ENCODE measurements at regions not wholly inside any gene's neighbourhood (a gene's known extent, or its start where the extent isn't known, plus 50 kb on each side); places are given as distances from the start of the nearest gene placed in this dataset.
A peak's percentile ranks its signal among the peaks of the same experiment; 100 is the strongest.

DNA sequence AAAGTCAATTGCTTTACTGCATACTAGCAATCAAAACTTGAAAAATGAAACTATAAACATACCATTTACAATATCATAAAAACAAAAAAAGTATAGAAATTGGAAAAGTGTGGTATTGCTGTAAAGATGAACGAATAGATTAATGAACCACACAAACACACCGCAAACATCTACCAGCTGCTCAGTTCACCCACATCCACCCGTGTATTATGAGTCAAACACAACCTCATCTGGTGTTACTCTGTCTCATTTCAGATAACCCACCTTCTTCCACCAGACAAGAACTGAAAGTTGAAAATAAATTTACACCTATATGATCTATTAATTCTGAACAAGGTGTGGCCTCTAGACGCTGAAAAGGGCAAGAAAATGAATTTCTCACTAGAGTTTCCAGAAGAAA, 53.3 kb downstream of the BLID start:
- intact Hi-C loops (cut with DNase I) = no loop called here
- H3K4me3 ChIP-seq = no peak overlapping the region

DNA sequence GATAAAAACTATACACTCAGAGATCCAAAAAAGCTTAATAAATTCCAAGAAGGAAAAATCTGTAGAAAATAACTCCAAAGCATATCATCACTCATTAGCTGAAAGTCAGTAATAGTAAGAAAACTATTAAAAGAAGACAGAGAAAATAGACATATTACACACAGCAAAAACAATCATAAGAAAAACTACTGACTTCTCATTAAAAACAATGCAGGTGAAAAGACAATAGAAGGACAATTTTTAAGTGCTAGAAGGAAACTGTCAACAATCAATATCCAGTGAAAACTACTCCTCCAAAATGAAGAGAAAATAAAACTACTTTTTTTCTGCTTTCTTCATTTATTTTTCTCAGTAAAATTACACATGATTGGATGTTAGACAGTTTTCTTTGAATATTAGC, 56.5 kb downstream of the BLID start:
- intact Hi-C loops (cut with DNase I) = no loop called here
- no peak overlapping the region for H3K4me3 ChIP-seq

More for the DNA sequence above, 53.3 kb downstream of the BLID start:
- 77 to 78% methylated on average over 4 of the region's 4 CpGs for WGBS, 2 donors
- H3K27me3 ChIP-seq = no peaks in the 10 kb centered on the region
- no peaks in the 10 kb centered on the region for H3K4me1 ChIP-seq
- DNase-seq = no peak
- H3K36me3 ChIP-seq = no peaks in the 10 kb centered on the region
- peaks cover 0 to 20% (median 19%) of the 10 kb centered on the region in 3 donors for H3K9me3 ChIP-seq
- TF ChIP-seq, protein P1, sequence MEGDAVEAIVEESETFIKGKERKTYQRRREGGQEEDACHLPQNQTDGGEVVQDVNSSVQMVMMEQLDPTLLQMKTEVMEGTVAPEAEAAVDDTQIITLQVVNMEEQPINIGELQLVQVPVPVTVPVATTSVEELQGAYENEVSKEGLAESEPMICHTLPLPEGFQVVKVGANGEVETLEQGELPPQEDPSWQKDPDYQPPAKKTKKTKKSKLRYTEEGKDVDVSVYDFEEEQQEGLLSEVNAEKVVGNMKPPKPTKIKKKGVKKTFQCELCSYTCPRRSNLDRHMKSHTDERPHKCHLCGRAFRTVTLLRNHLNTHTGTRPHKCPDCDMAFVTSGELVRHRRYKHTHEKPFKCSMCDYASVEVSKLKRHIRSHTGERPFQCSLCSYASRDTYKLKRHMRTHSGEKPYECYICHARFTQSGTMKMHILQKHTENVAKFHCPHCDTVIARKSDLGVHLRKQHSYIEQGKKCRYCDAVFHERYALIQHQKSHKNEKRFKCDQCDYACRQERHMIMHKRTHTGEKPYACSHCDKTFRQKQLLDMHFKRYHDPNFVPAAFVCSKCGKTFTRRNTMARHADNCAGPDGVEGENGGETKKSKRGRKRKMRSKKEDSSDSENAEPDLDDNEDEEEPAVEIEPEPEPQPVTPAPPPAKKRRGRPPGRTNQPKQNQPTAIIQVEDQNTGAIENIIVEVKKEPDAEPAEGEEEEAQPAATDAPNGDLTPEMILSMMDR (IDR thresholded peaks at IDR 0.05) = no peak
- no peak for TF ChIP-seq POLR2A (IDR thresholded peaks at IDR 0.05)
- no peak overlapping the region for H3K27ac ChIP-seq

DNA sequence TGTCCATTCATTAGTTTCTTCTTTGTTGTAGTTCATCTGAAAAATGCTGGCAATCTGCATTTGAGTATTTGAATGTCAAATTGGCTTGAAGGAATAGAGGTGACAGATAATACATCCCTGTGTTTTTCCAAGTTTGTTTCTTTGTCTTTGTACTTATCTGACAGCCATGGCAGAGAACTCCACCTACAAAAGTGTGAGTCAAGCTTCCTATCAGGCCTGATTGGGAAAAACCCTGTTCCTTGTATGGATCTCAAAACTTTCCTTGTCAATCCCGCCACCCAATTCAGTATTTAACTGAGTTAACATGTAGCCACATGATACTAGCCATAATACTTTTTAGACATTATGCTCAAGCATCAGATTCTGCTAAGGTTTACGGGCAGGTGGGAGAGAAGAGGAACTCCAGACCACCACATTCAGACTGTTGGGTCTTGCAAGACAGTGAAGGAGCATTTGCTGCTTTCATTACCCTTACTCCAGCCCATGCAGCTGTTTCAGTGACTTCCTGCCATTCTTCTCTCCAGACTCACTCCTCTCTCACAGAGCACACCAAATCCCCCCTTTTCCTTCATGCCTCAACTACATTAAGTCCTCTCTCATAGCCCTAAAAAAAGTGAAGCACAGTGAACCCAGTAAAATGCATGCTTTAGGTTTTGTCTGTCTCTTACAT, 65.9 kb downstream of the BLID start:
- 32 to 46% methylated on average over 2 of the region's 2 CpGs for WGBS, 2 donors
- Histone ChIP-seq H3K27ac (peak overlapping the region in 1 of 4 donors; percentile 5), H3K36me3 (no peaks in the 10 kb centered on the region), H3K27me3 (no peaks in the 10 kb centered on the region), H3K4me1 (peaks cover 0 to 33% (median 12%) of the 10 kb centered on the region in 3 donors), H3K9me3 (no peaks in the 10 kb centered on the region), H3K4me3 (no peak overlapping the region)
- intact Hi-C loops (cut with DNase I) = no loop called here
- no peak for DNase-seq
- no peak for TF ChIP-seq POLR2A (IDR thresholded peaks at IDR 0.05)
- TF ChIP-seq, protein P1 (IDR thresholded peaks at IDR 0.05) = no peak

More for the DNA sequence above, 56.5 kb downstream of the BLID start:
- no peaks in the 10 kb centered on the region for H3K27me3 ChIP-seq
- H3K27ac ChIP-seq = no peak overlapping the region
- H3K36me3 ChIP-seq = no peaks in the 10 kb centered on the region
- no peak for DNase-seq
- H3K4me1 ChIP-seq = no peaks in the 10 kb centered on the region
- peaks cover 0 to 20% (median 19%) of the 10 kb centered on the region in 3 donors for H3K9me3 ChIP-seq
- TF ChIP-seq POLR2A (IDR thresholded peaks at IDR 0.05) = no peak
- TF ChIP-seq, protein P1 (IDR thresholded peaks at IDR 0.05) = no peak

DNA sequence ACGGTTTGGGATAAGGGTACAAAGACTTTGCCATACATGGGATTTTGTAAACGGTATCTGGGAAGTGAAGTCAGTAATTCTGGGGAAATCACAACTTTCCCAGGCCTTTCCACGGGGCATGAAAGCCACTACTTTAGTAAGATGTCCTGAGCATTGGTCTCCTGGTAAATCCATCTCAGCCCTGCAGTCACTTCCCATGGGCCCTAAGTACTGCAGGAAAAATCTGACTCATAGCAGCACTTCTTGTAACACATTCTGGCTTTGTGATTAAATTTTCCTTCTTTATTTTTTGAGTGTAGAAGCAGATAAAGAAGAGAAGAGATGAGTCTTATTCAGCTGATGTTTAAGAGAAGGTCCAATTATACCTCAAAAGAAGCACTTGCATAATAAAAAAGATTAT, 67.6 kb downstream of the BLID start:
- H3K27ac ChIP-seq = no peak overlapping the region
- peaks cover 0 to 39% (median 12%) of the 10 kb centered on the region in 3 donors for H3K4me1 ChIP-seq
- H3K4me3 ChIP-seq = no peak overlapping the region
- no peak for DNase-seq
- H3K36me3 ChIP-seq = no peaks in the 10 kb centered on the region
- TF ChIP-seq, protein P1 (IDR thresholded peaks at IDR 0.05) = no peak
- no peak for TF ChIP-seq POLR2A (IDR thresholded peaks at IDR 0.05)
- intact Hi-C loops (cut with DNase I) = no loop called here
- no peaks in the 10 kb centered on the region for H3K9me3 ChIP-seq
- 59 to 86% methylated on average over 3 of the region's 3 CpGs for WGBS, 2 donors
- no peaks in the 10 kb centered on the region for H3K27me3 ChIP-seq

DNA sequence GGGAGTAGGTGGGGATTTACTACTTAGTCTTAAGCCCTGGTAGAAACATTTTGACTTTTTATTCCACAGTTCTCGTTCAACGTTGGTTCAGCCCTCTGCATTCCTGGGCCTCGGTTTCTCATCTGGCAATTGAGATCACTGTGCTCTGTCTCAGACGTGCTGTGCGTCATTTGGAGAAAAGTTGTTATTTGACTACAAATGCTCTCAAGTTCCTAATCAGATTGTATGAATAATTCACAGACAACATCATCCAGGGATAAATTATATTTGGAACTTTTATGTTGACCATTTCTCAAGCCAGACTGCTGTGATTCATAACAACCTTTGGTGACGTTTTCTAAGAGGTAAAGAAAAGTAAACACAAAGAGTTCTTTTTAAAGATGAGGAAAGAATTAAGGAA, 69.2 kb downstream of the BLID start:
- Histone ChIP-seq H3K27me3 (no peaks in the 10 kb centered on the region), H3K36me3 (no peaks in the 10 kb centered on the region), H3K4me1 (peaks cover 0 to 39% (median 12%) of the 10 kb centered on the region in 3 donors), H3K4me3 (no peak overlapping the region), H3K9me3 (no peaks in the 10 kb centered on the region), H3K27ac (peak overlapping the region; percentile 36 to 55 (median 53))
- DNase-seq = no peak
- intact Hi-C loops (cut with DNase I) = no loop called here
- TF ChIP-seq, protein P1 (IDR thresholded peaks at IDR 0.05) = no peak
- no peak for TF ChIP-seq POLR2A (IDR thresholded peaks at IDR 0.05)
- WGBS, 2 donors = 47 to 48% methylated on average over 6 of the region's 6 CpGs
